ENCODE measurements at regions not wholly inside any gene's neighbourhood (a gene's known extent, or its start where the extent isn't known, plus 50 kb on each side); places are given as distances from the start of the nearest gene placed in this dataset.

GRCh38 chr4:74548561-74548960, 103.6 kb downstream of the AREG start:
- Histone ChIP-seq H3K27me3 (ENCODE audit: insufficient read depth, low read length, poor library complexity, severe bottlenecking) (no peaks in the 10 kb centered on the region), H3K9me2 (replicated peaks; ENCODE audit: low read depth, low read length) (no peaks in the 10 kb centered on the region), H3F3A (ENCODE audit: low read depth) (no peaks in the 10 kb centered on the region), H3K4me3 (ENCODE audit: low read length, poor library complexity, severe bottlenecking) (no peak overlapping the region), H2AFZ (ENCODE audit: low read length) (no peak overlapping the region), H3K36me3 (ENCODE audit: insufficient read depth, low read length) (no peaks in the 10 kb centered on the region), H4K20me1 (ENCODE audit: insufficient read depth, low read length, poor library complexity, severe bottlenecking) (no peaks in the 10 kb centered on the region), H3K9ac (ENCODE audit: low read depth, low read length, poor library complexity, severe bottlenecking) (no peak overlapping the region), H3K79me2 (ENCODE audit: insufficient read depth, low read length) (no peaks in the 10 kb centered on the region), H3K9me3 (ENCODE audit: insufficient read depth, low read depth, low read length) (no peaks in the 10 kb centered on the region), H3K4me1 (ENCODE audit: insufficient read depth, low read length, poor library complexity, severe bottlenecking) (peaks cover 2% of the 10 kb centered on the region), H3K4me2 (ENCODE audit: low read depth, low read length, poor library complexity, severe bottlenecking) (no peak overlapping the region)
- TF ChIP-seq, protein P1, sequence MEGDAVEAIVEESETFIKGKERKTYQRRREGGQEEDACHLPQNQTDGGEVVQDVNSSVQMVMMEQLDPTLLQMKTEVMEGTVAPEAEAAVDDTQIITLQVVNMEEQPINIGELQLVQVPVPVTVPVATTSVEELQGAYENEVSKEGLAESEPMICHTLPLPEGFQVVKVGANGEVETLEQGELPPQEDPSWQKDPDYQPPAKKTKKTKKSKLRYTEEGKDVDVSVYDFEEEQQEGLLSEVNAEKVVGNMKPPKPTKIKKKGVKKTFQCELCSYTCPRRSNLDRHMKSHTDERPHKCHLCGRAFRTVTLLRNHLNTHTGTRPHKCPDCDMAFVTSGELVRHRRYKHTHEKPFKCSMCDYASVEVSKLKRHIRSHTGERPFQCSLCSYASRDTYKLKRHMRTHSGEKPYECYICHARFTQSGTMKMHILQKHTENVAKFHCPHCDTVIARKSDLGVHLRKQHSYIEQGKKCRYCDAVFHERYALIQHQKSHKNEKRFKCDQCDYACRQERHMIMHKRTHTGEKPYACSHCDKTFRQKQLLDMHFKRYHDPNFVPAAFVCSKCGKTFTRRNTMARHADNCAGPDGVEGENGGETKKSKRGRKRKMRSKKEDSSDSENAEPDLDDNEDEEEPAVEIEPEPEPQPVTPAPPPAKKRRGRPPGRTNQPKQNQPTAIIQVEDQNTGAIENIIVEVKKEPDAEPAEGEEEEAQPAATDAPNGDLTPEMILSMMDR (conservative IDR thresholded peaks at IDR 0.05; ENCODE audit: low read length): no peak
- TF ChIP-seq EZH2phosphoT487 (IDR thresholded peaks at IDR 0.05; ENCODE audit: borderline replicate concordance): no peak

- Histone ChIP-seq H3K9me2 (replicated peaks; ENCODE audit: low read depth, low read length) (no peaks in the 10 kb centered on the region), H3K79me2 (ENCODE audit: insufficient read depth, low read length) (no peaks in the 10 kb centered on the region), H3K4me1 (ENCODE audit: insufficient read depth, low read length, poor library complexity, severe bottlenecking) (no peaks in the 10 kb centered on the region), H3K36me3 (ENCODE audit: insufficient read depth, low read length) (no peaks in the 10 kb centered on the region), H4K20me1 (ENCODE audit: insufficient read depth, low read length, poor library complexity, severe bottlenecking) (no peaks in the 10 kb centered on the region), H2AFZ (ENCODE audit: low read length) (no peak overlapping the region), H3K4me3 (ENCODE audit: low read length, poor library complexity, severe bottlenecking) (no peak overlapping the region), H3K4me2 (ENCODE audit: low read depth, low read length, poor library complexity, severe bottlenecking) (no peak overlapping the region), H3K9me3 (ENCODE audit: insufficient read depth, low read depth, low read length) (no peaks in the 10 kb centered on the region), H3F3A (ENCODE audit: low read depth) (no peaks in the 10 kb centered on the region), H3K27me3 (ENCODE audit: insufficient read depth, low read length, poor library complexity, severe bottlenecking) (no peaks in the 10 kb centered on the region), H3K9ac (ENCODE audit: low read depth, low read length, poor library complexity, severe bottlenecking) (no peak overlapping the region)
- TF ChIP-seq, protein P1 (conservative IDR thresholded peaks at IDR 0.05; ENCODE audit: low read length): no peak
- TF ChIP-seq EZH2phosphoT487 (IDR thresholded peaks at IDR 0.05; ENCODE audit: borderline replicate concordance): no peak
These were observed 105.0 kb downstream of the AREG start for GRCh38 chr4:74549936-74550335.

- TF ChIP-seq EZH2phosphoT487 (IDR thresholded peaks at IDR 0.05; ENCODE audit: borderline replicate concordance): no peak
- TF ChIP-seq, protein P1 (conservative IDR thresholded peaks at IDR 0.05; ENCODE audit: low read length): no peak
- H3K4me2 ChIP-seq (ENCODE audit: low read depth, low read length, poor library complexity, severe bottlenecking): no peak overlapping the region
These were observed 110.3 kb downstream of the AREG start for GRCh38 chr4:74555231-74555630.

More at GRCh38 chr4:74555231-74555630, 110.3 kb downstream of the AREG start:
- H3K27me3 ChIP-seq (ENCODE audit: insufficient read depth, low read length, poor library complexity, severe bottlenecking): no peaks in the 10 kb centered on the region
- H3K9me2 ChIP-seq (replicated peaks; ENCODE audit: low read depth, low read length): no peaks in the 10 kb centered on the region
- H3K9me3 ChIP-seq (ENCODE audit: insufficient read depth, low read depth, low read length): no peaks in the 10 kb centered on the region
- H4K20me1 ChIP-seq (ENCODE audit: insufficient read depth, low read length, poor library complexity, severe bottlenecking): no peaks in the 10 kb centered on the region
- no peak overlapping the region for H3K9ac ChIP-seq (ENCODE audit: low read depth, low read length, poor library complexity, severe bottlenecking)
- H3K4me3 ChIP-seq (ENCODE audit: low read length, poor library complexity, severe bottlenecking): no peak overlapping the region
- H3K36me3 ChIP-seq (ENCODE audit: insufficient read depth, low read length): no peaks in the 10 kb centered on the region
- no peaks in the 10 kb centered on the region for H3K4me1 ChIP-seq (ENCODE audit: insufficient read depth, low read length, poor library complexity, severe bottlenecking)
- H3K79me2 ChIP-seq (ENCODE audit: insufficient read depth, low read length): no peaks in the 10 kb centered on the region
- no peaks in the 10 kb centered on the region for H3F3A ChIP-seq (ENCODE audit: low read depth)
- H2AFZ ChIP-seq (ENCODE audit: low read length): no peak overlapping the region

Data from Loucy (cell line).